ENCODE measurements at regions not wholly inside any gene's neighbourhood (a gene's known extent, or its start where the extent isn't known, plus 50 kb on each side); places are given as distances from the start of the nearest gene placed in this dataset.

DNA sequence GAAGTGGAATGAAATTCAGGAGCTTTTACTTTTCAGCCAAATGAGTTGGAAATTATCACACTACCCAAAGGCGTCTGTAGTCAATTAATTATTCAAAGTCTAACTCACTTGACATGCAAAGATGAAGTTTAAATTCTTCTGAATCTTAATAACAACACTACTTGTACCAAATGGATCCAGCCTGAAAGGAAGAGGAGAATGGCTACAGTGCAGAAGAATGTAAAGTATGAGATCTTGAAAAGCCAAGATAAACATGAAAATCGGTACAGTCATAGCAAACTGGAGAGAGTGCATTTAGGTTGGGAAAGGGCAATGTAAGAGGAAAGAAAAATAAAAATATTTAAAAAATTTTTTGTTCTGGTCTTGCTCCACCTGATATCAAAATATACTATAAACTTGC is 195.5 kb downstream of the SIM1 start:
- in situ Hi-C loops (cut with HindIII; ENCODE audit: low sequenced_read_pairs): no loop called here

DNA sequence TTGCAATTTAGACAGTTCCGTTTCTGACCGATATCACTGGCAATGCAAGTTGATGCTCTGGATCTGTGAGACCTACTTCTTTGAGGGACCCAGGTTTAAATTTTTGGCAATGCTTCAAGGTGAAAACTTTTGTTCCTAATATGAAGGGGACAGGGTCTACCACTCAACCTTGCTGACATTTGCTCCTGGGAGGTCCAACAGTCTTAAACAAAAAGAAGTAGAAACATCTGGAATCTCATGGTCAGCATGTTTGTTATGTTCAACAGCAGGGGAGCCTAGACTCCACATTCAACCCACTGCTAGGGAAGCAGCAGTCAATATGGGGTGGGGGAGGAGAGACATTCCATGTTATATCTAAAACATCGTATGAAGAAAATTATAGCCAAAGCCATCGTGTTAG is 196.4 kb downstream of the SIM1 start:
- in situ Hi-C loops (cut with HindIII; ENCODE audit: low sequenced_read_pairs): no loop called here

DNA sequence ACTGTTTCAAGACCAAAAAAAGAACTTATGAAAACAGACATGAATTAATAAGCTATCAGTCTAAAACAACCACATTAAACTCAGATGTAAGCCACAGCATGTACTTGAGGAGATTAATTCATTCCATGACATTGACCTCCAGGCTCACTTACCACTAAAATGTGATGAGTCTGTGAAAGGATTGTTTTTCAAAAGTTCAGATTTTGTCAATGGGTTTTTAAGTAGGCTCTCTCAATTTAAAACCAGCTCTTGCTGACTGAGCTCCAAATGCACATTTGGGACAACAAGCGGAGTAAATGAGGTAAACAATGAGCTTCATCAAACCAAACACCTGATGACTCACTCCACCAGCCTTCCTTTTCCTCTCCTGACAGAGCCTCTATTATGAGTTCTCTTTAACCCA is 197.0 kb downstream of the SIM1 start:
- in situ Hi-C loops (cut with HindIII; ENCODE audit: low sequenced_read_pairs): no loop called here

DNA sequence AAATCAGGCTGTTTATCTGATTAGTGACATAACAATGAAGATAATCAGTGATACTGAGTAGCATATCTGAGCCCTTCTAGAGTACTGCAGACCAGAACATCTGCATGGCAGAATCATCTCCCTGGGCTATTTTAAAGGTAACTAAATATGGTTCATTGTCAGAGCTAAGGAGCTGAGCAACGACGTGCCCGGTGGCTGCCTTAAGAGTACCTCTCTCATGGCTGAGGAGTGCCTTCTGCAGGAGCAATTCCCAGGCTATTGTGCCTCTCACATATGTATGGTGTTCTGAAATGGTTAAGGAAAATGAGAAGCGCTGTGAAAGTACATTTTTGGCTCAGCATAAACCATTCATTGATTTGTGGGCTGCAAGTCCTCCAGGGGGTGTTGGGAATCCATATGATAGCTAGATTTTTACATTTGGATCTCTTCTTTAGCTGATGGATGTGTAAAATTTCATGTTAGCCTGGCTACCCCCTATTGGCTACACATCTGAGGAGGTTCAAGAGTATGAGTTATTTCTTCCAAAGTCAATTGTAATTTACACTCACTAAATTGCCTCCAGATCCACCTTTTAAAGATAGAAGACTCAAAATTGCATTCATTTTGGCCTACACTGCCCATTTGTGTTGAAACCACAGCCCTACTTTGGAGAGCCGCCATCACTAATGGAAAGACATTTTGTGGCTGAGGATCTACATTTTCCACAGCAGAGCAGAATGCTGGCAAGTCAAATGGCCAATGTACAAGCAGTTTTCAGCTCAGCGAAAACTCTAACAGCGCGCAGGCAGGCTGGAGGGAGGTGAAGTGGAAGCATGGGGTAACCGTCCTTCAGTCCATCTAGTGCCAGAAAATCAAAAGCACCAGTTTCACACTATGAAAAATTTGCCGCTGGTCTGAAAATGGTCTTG is 198.0 kb downstream of the SIM1 start:
- in situ Hi-C loops (cut with HindIII; ENCODE audit: low sequenced_read_pairs): no loop called here

DNA sequence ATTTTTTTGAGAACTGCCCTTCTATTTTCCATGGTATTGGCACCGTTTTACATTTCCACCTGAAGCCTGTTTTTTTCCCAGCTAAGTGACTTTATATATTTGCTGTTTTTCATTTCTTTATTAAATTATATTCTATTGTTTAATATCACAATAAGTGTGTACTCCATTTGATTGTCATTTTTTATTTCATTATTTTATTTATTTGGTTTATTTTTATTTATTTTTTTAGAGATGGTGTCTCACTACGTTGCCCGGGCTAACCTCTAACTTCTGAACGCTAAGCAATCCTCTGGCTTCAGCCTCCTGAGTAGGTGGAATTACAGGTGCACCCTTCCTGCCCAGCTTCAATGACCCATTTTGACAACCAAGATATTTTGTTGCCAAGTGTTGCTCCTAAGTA is 202.6 kb downstream of the SIM1 start:
- in situ Hi-C loops (cut with HindIII; ENCODE audit: low sequenced_read_pairs): no loop called here

DNA sequence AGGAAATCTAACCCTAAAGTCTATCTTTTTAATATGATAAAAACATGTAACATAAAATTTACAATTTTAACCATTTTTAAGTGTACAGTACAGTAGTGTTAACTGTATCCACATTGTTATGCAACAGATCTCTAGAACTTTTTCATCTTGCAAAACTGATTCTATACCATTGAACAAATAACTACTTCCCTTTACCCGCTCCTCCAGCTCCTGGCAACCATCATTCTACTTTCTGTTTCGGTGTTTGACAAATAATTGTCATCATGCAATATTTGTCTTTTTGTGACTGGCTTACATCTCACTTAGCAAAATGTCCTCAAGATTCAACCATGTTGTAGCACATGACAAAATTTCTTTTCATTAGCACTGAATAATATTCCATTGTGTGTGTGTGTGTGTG is 203.2 kb downstream of the SIM1 start:
- in situ Hi-C loops (cut with HindIII; ENCODE audit: low sequenced_read_pairs): no loop called here

DNA sequence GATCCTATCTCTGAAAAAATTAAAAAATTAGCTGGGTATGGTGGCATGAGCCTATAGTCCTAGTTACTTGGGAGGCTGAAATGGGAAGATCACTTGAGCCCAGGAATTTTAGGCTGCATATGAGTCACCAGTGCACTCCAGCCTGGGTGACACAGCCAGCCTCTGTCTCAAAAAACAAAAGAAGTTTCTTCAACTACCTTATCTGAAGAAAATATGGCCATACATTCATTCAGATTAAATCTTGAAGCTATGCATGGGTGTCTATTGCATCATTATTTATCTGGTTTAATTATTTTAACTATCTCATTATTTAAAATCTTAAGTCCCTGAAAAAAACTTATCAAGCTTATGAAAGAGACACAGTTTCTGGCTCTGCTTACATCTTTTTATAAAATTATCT is 204.1 kb downstream of the SIM1 start:
- in situ Hi-C loops (cut with HindIII; ENCODE audit: low sequenced_read_pairs): no loop called here

DNA sequence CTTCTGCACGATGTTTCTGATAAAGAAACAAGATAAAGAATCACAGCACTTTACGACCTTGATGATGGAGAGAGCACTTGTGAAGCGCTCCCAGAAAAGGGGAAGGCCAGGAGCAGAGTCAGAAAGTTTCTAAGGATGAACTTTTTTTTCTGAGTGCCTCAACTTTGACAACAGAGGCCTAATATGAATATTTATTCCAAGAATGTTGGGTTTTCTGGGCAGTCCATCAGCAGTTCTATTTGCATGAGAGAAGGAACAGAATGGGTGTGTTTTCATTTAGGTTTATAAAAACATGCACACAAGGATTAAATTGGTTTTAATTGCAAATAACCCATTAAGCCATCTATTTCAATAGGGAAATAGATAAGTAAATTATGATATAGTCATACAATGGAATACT is 204.9 kb downstream of the SIM1 start:
- in situ Hi-C loops (cut with HindIII; ENCODE audit: low sequenced_read_pairs): no loop called here

DNA sequence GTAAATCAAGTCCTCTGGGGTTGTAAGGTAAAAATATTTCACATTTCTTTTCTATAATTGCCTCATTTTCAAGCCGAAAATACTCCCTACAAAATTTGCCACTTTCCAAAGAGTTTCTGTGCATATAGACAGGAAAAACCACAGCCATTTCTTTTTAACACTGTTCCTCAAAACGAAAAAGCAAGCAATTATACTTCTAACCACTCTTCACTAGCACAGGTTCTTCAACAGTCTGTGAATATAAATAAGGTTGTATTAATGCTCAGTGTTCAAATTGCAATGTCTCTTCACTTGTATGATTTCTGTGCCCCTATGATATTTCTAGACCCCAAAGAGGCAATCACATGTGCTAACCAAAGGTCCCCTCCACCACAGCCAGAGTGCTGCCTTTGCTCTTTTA is 206.0 kb downstream of the SIM1 start:
- in situ Hi-C loops (cut with HindIII; ENCODE audit: low sequenced_read_pairs): no loop called here

DNA sequence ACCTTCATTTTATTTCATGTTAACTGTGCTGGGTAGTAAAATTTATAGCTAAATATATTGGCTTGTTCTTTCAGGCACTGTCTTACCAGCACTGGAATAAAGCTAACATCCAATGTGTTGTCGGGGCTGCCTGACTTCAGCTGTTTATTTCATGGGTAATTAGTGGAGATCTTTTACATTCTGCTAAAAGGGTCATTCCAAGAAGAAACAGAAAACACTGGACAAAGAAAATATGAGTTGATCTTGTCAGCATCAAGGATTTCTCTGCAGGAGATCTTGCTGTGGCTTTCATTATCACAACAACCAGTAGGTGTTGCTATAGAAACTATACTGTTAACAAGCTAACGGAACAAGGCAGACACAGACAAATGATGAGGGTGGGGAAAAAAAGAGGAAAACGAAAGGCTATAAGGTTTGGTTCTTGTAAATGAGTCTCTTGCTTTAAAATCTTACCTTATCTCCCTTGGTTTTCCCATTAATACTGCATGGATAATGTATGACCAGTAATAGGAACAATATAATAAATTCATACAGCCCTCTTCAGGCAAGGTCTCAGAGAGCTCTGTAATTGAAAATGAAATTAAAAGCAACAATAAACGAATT is 206.8 kb downstream of the SIM1 start:
- in situ Hi-C loops (cut with HindIII; ENCODE audit: low sequenced_read_pairs): no loop called here

DNA sequence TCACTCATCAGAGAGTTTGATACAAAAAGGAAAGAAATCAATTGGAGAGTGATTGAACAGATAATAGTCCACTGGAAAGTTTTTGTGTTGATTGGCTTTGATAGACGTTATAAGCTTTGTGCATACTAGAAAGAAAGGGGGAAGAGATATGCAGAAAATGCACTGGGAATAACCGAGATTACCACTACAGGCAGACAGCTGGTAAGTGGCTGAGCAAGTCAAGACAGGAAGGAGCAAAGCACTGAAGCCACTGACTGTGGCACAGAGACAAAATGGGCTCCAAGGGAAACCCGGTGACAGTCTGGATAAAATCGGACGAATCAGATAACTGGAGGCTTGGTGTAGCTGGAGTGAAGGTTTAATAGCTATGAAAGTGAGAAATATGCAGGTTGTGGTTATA is 209.0 kb downstream of the SIM1 start:
- in situ Hi-C loops (cut with HindIII; ENCODE audit: low sequenced_read_pairs): no loop called here

DNA sequence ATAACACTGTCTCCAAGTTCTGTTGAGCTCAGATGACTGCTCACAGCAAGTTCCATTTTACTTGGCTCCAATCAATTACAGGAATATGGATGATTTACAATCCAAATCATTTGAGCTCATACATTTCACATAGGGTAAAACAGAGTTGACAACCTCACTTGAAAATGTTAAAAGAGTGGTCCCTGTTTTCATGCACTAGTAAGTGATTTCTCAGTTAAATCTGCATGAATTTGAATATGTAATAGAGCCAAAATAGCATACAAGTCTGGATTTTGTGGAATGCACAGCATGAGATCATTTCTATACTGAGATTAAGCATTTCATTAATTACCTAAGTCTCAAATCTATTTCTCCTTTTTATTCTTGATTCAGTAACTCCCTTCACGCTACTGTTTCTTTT is 217.6 kb downstream of the SIM1 start:
- in situ Hi-C loops (cut with HindIII; ENCODE audit: low sequenced_read_pairs): no loop called here

DNA sequence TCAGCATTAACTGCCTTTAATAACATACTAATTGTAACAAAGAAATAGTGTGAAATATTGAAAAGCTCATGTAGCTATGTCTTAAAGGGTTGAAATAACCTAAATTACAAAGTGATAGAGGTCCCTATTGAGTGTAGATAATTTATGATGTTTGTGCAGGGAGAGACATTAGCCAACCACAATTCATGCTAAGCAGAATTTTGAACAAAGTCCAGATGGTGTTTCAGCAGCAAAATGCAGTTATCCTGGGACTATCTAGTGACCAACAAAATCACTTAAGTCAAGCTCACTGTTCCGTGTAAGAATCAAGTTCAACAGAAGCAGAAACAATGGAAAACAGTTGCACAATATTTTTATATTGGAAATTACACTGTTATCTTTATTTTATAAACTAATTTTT is 218.5 kb downstream of the SIM1 start:
- in situ Hi-C loops (cut with HindIII; ENCODE audit: low sequenced_read_pairs): no loop called here

DNA sequence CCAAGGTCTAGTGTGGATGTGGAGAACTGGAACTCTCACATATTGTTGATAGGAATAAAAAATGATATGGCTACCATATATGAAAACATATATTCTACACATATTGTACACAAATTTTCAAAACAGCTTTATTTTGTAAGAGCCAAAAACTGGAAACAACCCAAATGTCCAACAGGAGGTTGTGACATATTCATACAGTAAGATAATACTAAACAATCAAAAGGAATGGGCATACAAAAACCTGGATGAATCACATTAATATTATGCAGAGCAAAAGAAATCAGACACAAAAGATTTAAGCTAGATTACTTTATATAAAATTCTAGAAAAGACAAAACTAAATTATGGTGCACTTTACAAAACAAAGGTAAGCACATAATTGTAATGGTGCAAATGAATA is 223.9 kb downstream of the SIM1 start:
- in situ Hi-C loops (cut with HindIII; ENCODE audit: low sequenced_read_pairs): no loop called here

DNA sequence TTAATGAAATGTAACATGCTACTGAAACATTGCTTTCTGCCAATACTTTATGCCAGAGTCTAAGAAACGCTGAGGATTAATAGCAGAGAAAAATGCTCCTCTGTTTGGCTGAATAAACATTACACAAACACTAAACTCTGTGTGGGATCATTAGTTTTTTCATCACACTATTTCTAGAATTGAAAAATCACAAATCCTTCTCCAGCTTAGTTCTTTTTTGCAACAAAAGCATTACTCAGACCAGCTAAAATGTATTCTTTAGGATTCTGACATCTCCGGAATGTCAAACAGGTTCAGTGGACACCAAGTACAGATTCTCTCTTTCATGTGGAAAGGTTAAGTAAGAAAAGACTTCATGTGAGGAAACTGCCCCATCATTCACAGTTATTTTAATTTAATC is 226.9 kb downstream of the SIM1 start:
- in situ Hi-C loops (cut with HindIII; ENCODE audit: low sequenced_read_pairs): no loop called here

DNA sequence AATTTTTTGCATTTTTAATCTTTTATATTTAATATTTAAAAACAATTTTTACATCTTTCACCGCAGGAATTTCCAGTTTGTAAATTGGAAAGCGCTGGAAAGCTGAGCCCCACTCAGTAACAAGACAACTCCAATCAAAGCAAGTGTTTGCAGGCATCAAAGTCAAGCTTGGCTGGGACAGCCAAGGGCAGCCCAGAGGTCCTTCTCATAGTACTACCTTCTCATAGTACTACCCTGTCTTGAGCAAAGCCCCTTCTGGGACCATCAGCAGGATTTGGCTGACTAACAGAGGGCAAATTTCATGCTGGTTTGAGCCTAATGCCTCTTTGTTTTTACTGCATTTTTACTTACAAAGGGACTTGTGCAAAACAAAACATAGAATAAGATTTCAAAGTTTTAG is 228.3 kb downstream of the SIM1 start:
- in situ Hi-C loops (cut with HindIII; ENCODE audit: low sequenced_read_pairs): no loop called here

DNA sequence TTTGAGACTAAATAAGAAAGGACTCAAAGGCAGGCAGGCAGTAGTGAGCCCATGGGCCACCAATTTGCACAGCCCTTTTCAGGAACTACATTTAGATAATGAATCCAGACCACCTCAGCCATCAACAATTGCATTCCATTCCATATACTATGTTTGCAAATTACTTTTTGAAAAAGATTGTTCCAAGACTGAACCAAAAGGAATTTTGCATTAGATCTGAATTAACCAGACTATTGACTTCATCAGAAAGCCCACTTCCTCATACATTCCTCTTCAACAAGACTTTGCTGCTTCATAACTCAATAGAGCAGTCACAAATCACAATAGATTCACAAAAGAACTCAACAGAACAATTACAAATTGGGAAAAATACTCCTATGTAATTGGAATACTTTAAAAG is 229.1 kb downstream of the SIM1 start:
- in situ Hi-C loops (cut with HindIII; ENCODE audit: low sequenced_read_pairs): no loop called here

DNA sequence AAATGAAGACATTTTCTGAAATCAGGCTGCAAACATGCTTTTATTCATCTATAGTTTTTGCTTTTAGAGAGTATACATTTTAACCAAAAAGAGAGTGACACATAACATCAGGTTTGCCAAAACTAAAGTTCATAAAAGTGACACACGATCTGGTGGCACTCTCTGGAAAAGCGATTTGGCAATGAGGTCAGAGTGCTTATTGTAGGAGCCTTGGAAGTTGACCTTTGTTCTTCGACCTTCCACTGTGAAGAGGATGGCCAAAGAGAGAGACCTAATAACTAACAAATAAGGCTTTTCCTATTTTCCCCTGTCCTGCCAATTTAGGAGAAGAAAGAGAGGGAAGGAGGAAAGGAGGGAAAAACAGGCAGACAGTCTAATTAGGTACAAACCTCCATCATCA is 230.1 kb downstream of the SIM1 start:
- in situ Hi-C loops (cut with HindIII; ENCODE audit: low sequenced_read_pairs): no loop called here

DNA sequence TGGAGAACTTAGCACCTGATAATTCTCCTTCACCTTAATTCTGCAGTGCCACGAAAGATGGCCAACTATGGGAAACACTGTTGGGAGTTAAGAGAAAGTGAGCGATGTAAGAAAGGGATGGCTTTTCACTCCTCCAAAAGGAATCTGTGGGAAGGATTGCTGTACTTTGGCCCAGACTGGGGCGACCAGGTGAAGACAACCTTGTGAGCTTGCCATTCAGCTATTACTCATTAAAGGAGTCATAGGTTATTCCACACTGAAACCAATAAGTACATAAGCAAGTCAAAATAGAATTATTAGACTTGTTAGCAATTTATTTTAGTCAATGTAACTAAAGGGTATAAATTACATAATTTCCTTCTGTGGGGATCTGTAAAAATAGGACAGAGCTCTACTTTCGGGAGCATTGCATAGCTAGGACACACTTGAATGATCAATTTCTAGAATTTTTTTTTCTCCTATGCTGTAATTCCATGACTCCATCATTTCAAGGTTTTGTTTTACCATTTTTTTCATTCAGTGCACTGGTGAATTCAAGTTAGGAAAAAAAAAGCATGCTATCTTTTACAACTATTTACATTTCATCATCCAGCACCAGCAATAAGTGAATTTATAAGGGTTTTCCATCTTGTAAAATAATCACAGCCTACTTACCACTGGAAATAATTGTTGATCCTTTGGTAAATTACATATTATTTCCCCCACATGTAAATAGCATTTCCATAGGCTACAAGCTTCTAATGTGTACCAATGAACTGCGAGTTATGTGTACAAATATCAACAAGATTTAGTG is 231.7 kb downstream of the SIM1 start:
- in situ Hi-C loops (cut with HindIII; ENCODE audit: low sequenced_read_pairs): no loop called here

DNA sequence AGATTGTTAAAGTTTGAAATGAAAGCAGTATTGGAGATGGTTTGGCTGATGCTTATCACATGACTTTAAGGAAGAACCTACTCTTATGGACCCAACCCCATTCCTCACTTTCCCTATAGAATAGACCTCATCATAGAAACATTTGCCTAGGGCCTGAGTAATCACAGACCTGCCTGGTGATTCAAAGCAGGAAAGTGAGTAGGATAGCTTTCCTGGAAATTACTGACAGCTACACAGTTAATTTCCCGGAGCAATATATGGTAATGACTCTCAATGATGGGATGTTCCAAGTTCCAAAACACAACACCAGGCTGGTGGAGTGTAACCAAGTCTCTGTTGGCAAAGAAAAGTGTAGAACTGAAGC is 233.8 kb downstream of the SIM1 start:
- in situ Hi-C loops (cut with HindIII; ENCODE audit: low sequenced_read_pairs): no loop called here

DNA sequence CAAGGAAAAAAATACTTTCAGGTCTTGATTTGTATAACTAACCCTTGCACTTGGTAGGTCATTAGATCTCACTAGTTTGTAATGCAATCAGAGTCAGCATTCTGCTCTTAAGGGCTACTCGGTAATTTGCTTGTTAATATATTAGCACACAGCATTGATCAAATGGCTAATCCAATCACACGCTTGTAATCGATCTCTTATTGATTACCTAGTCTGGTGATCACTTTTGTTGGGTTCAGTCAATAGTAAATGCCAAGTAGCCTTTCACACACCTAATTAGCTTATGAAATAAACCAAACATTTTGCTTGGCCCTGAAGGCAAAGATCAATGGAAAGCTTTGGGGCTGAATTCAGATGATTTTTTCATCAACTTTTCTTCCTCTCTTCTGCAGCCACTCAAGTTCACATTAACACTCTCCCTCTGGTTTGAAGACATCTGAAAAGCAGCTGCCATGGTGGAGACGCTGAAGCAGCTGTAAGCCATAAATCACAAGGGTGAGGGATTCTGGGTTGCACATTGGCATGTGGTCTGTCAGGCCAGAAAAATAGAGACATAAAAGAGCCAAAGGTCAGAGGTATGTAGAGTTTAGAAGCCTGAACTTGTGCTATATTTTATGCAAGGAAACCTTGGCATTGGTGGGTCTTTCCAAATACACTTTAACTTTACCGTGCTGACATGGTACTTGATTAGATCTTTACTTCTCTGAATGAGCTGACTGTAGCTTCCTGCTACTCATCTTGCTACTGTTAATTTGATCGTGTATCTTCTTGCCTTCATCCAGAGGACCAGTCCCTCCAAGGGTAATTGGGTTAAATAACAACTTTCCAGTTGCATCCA is 234.4 kb downstream of the SIM1 start:
- in situ Hi-C loops (cut with HindIII; ENCODE audit: low sequenced_read_pairs): no loop called here

Measured in endothelial cell of hepatic sinusoid (primary cell).